CD14-positive monocyte (primary cell): ENCODE measurements at regions not wholly inside any gene's neighbourhood (a gene's known extent, or its start where the extent isn't known, plus 50 kb on each side); places are given as distances from the start of the nearest gene placed in this dataset.

Source experiments
- DNase-seq, 3 donors: peaks; one replicate each; pipeline ENCODE4 v3.0.0-alpha.2; 2011 to 2022
- H2AFZ ChIP-seq: 2 replicates; pipeline ENCODE4 v1.6.0; 2012; ENCODE audit warnings: mild to moderate bottlenecking, low read depth, low read length, inconsistent platforms; ENCODE audit not compliant: insufficient read depth, poor library complexity, severe bottlenecking
- H3K27ac ChIP-seq, 2 donors: 1 replicate in 1 of 2; 2 replicates in 1 of 2; pipeline ENCODE4 v1.5.1; 2012 to 2013; ENCODE audit warnings: low read length in 2 of 2, control low read depth in 1 of 2, inconsistent platforms in 1 of 2, low read depth in 1 of 2, mild to moderate bottlenecking in 1 of 2
- H3K27me3 ChIP-seq, 2 donors: one replicate each; pipeline versions ENCODE4 v1.6.0 to v1.6.1; 2011 to 2013; ENCODE audit warnings: low read length in 2 of 2; ENCODE audit not compliant: control insufficient read depth in 2 of 2, insufficient read depth in 2 of 2
- H3K36me3 ChIP-seq, 2 donors: replicated peaks in 1 of 2; 1 replicate in 1 of 2; 2 replicates in 1 of 2; pipeline versions ENCODE4 v1.5.1 to v1.6.1; 2012 to 2013; ENCODE audit warnings: low read length in 2 of 2, control low read depth in 1 of 2, inconsistent platforms in 1 of 2, mild to moderate bottlenecking in 1 of 2; ENCODE audit not compliant: insufficient read depth in 2 of 2, control insufficient read depth in 1 of 2
- H3K4me1 ChIP-seq, 2 donors: 1 replicate in 1 of 2; 2 replicates in 1 of 2; pipeline versions ENCODE4 v1.5.1 to v1.6.1; 2012 to 2013; ENCODE audit warnings: low read length in 2 of 2, control low read depth in 1 of 2, inconsistent platforms in 1 of 2, mild to moderate bottlenecking in 1 of 2, moderate library complexity in 1 of 2; ENCODE audit not compliant: insufficient read depth in 2 of 2, control insufficient read depth in 1 of 2
- H3K4me2 ChIP-seq: replicated peaks from 2 replicates; pipeline ENCODE3; 2012; ENCODE audit warnings: low read length, moderate library complexity, mild to moderate bottlenecking; ENCODE audit not compliant: poor library complexity, severe bottlenecking; ENCODE audit errors: extremely low read depth
- H3K4me3 ChIP-seq, 3 experiments: fragments of 200-600 bp in 1 of 3; sonication (generic) in 1 of 3; replicated peaks in 1 of 3; 1 replicate in 2 of 3; 2 replicates in 1 of 3; pipeline ENCODE4 v1.5.1; 2011 to 2013; ENCODE audit warnings: low read length in 3 of 3, mild to moderate bottlenecking in 3 of 3, control low read depth in 2 of 3, low read depth in 2 of 3, inconsistent platforms in 1 of 3, moderate library complexity in 1 of 3
- H3K79me2 ChIP-seq: 2 replicates; pipeline ENCODE4 v1.6.0; 2012; ENCODE audit warnings: mild to moderate bottlenecking, control low read depth, inconsistent platforms, low read length, moderate library complexity; ENCODE audit not compliant: insufficient read depth
- H3K9ac ChIP-seq: 2 replicates; pipeline ENCODE4 v1.6.0; 2017; ENCODE audit warnings: low read length, mild to moderate bottlenecking; ENCODE audit not compliant: insufficient read depth, poor library complexity, severe bottlenecking
- H3K9me3 ChIP-seq, 2 donors: replicated peaks in 1 of 2; 1 replicate in 1 of 2; 2 replicates in 1 of 2; pipeline versions ENCODE4 v1.5.1 to v1.6.1; 2012 to 2013; ENCODE audit warnings: low read length in 2 of 2, control low read depth in 1 of 2; ENCODE audit not compliant: control insufficient read depth in 1 of 2, insufficient read depth in 1 of 2
- H4K20me1 ChIP-seq: 2 replicates; pipeline ENCODE4 v1.6.0; 2012; ENCODE audit warnings: mild to moderate bottlenecking, low read length, control low read depth, moderate library complexity; ENCODE audit not compliant: insufficient read depth
- H3K27ac Mint-ChIP-seq, 7 donors: one replicate each; pipeline ENCODE4 v1.8.0; 2020; ENCODE audit warnings: mild to moderate bottlenecking in 7 of 7, mixed read lengths in 7 of 7, moderate library complexity in 6 of 7, inconsistent platforms in 2 of 7
- H3K27me3 Mint-ChIP-seq, 3 donors: one replicate each; pipeline ENCODE4 v1.8.0; 2021 to 2022; ENCODE audit warnings: low read depth in 3 of 3, mild to moderate bottlenecking in 3 of 3, mixed read lengths in 3 of 3, moderate library complexity in 3 of 3, inconsistent platforms in 1 of 3
- H3K36me3 Mint-ChIP-seq, 2 donors: one replicate each; pipeline ENCODE4 v1.8.0; 2020; ENCODE audit warnings: mixed read lengths in 2 of 2, inconsistent platforms in 1 of 2, mild to moderate bottlenecking in 1 of 2
- H3K4me1 Mint-ChIP-seq: one replicate; pipeline ENCODE4 v1.8.0; 2020; ENCODE audit warnings: mild to moderate bottlenecking, mixed read lengths
- H3K4me3 Mint-ChIP-seq, 2 donors: one replicate each; pipeline ENCODE4 v1.8.0; 2020; ENCODE audit warnings: mild to moderate bottlenecking in 2 of 2, mixed read lengths in 2 of 2, moderate library complexity in 1 of 2
- H3K9me3 Mint-ChIP-seq, 7 donors: one replicate each; pipeline ENCODE4 v1.8.0; 2020 to 2022; ENCODE audit warnings: mixed read lengths in 7 of 7, mild to moderate bottlenecking in 6 of 7, moderate library complexity in 6 of 7, inconsistent platforms in 2 of 7
- WGBS: methylation state at CpG from one replicate; pipeline ENCODE4 v1.1.5; 2013; ENCODE audit warnings: missing lambda C conversion rate; ENCODE audit not compliant: insufficient coverage; 5-methylcytosine and 5-hydroxymethylcytosine counted together
- intact Hi-C, 2 donors: fragments of 100-400 bp; cut with micrococcal nuclease; formaldehyde crosslinking; loops; one replicate each; pipeline versions ENCODE4 v1.15.0 to v1.15.1; 2023
- TF ChIP-seq, protein P1 (sequence below): fragments of 200-600 bp; IDR thresholded peaks from one replicate; pipeline ENCODE4 v1.8.0; 2022; ENCODE audit warnings: antibody characterized with exemption, mild to moderate bottlenecking

DNA sequence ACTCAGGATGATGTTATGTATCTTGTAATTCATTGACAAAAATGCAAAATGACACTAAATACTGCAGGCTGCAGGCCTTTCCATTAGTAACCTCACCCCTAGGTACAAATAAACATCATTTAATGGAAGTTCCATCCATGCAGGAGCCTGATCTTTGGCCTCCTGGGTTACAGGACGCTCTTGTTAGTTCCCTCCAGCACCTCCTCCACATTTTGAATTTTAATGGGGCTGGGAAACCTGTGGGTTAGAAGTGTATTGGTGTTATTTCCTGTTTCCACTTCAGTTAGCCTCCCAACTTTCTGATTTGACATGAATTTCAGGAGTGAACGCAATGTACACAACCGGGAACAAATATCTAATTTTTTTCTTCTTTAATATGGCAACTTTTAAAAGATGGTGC lies 237.1 kb upstream of the ARGLU1 start:
- Mint-ChIP-seq H3K9me3 (peaks cover 0 to 3% (median 0%) of the 10 kb centered on the region in 7 donors), H3K4me3 (no peak overlapping the region), H3K27me3 (no peaks in the 10 kb centered on the region), H3K27ac (no peak overlapping the region), H3K36me3 (no peaks in the 10 kb centered on the region), H3K4me1 (no peaks in the 10 kb centered on the region)
- no peak overlapping the region for H2AFZ ChIP-seq
- H3K27ac ChIP-seq: no peak overlapping the region
- intact Hi-C loops: no loop called here
- no peak for DNase-seq
- no peaks in the 10 kb centered on the region for H3K27me3 ChIP-seq
- H3K4me2 ChIP-seq: no peak overlapping the region
- no peak overlapping the region for H3K9ac ChIP-seq
- H3K9me3 ChIP-seq: no peaks in the 10 kb centered on the region
- no peaks in the 10 kb centered on the region for H4K20me1 ChIP-seq
- H3K36me3 ChIP-seq: no peaks in the 10 kb centered on the region
- TF ChIP-seq, protein P1, sequence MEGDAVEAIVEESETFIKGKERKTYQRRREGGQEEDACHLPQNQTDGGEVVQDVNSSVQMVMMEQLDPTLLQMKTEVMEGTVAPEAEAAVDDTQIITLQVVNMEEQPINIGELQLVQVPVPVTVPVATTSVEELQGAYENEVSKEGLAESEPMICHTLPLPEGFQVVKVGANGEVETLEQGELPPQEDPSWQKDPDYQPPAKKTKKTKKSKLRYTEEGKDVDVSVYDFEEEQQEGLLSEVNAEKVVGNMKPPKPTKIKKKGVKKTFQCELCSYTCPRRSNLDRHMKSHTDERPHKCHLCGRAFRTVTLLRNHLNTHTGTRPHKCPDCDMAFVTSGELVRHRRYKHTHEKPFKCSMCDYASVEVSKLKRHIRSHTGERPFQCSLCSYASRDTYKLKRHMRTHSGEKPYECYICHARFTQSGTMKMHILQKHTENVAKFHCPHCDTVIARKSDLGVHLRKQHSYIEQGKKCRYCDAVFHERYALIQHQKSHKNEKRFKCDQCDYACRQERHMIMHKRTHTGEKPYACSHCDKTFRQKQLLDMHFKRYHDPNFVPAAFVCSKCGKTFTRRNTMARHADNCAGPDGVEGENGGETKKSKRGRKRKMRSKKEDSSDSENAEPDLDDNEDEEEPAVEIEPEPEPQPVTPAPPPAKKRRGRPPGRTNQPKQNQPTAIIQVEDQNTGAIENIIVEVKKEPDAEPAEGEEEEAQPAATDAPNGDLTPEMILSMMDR: no peak
- H3K4me1 ChIP-seq: no peaks in the 10 kb centered on the region
- no CpG with 5 or more reads among the region's 3 CpGs for WGBS
- H3K79me2 ChIP-seq: no peaks in the 10 kb centered on the region
- H3K4me3 ChIP-seq: no peak overlapping the region

DNA sequence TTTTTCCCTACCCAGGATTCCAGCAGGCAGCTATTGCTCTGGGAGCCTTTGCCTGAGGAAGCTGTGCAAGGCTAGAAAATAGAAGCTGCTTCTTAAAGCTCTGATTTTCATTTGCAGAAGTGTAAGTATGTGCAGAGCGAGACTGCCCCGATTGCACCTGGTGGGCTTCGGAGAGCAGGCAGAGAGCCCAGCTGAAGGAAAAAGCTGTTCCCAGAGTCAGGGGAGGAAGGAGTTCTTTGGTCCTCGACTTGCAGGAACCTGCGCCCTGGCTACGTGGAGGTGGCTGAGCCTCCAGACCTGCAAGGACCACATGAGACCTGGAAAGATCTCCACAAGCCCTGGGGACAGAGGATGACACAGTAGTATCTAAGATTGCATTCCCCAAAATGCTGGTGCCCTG lies 235.0 kb upstream of the ARGLU1 start:
- H3K36me3 ChIP-seq: no peaks in the 10 kb centered on the region
- no peak overlapping the region for H3K4me2 ChIP-seq
- no peak overlapping the region for H3K4me3 ChIP-seq
- intact Hi-C loops: no loop called here
- H3K4me3 Mint-ChIP-seq: no peak overlapping the region
- no peaks in the 10 kb centered on the region for H4K20me1 ChIP-seq
- no peak overlapping the region for H3K27ac Mint-ChIP-seq
- H2AFZ ChIP-seq: no peak overlapping the region
- TF ChIP-seq, protein P1: no peak
- WGBS: 86% methylated on average over 6 of the region's 6 CpGs
- DNase-seq: no peak
- peaks cover 0 to 2% (median 0%) of the 10 kb centered on the region in 3 donors for H3K27me3 Mint-ChIP-seq
- no peaks in the 10 kb centered on the region for H3K4me1 ChIP-seq
- H3K36me3 Mint-ChIP-seq: no peaks in the 10 kb centered on the region
- H3K9ac ChIP-seq: no peak overlapping the region
- no peaks in the 10 kb centered on the region for H3K79me2 ChIP-seq
- H3K9me3 ChIP-seq: no peaks in the 10 kb centered on the region
- no peaks in the 10 kb centered on the region for H3K27me3 ChIP-seq
- peaks cover 0 to 3% (median 0%) of the 10 kb centered on the region in 7 donors for H3K9me3 Mint-ChIP-seq
- no peaks in the 10 kb centered on the region for H3K4me1 Mint-ChIP-seq
- no peak overlapping the region for H3K27ac ChIP-seq
